ENCODE measurements at regions not wholly inside any gene's neighbourhood (a gene's known extent, or its start where the extent isn't known, plus 50 kb on each side); places are given as distances from the start of the nearest gene placed in this dataset.
"Not testable (repeated sequence)": the region's sequence is repeated elsewhere in the genome, so short reads cannot be mapped to it uniquely, and the experiment has no call there.

GRCh38 chrX:124665621-124666400, 319.4 kb downstream of the SH2D1A start:
- no peak for DNase-seq (ENCODE audit: low read depth)
- no peak overlapping the region for H3K4me3 ChIP-seq (ENCODE audit: low read depth, low read length)

GRCh38 chrX:124679199-124679598, 332.8 kb downstream of the SH2D1A start:
- no peak overlapping the region for H3K4me3 ChIP-seq (ENCODE audit: low read depth, low read length)
- DNase-seq (ENCODE audit: low read depth), result no peak

GRCh38 chrX:124680287-124680686, 333.9 kb downstream of the SH2D1A start:
- DNase-seq (ENCODE audit: low read depth), result no peak
- no peak overlapping the region for H3K4me3 ChIP-seq (ENCODE audit: low read depth, low read length)

GRCh38 chrX:124690495-124690894, 344.1 kb downstream of the SH2D1A start:
- DNase-seq (ENCODE audit: low read depth), result no peak
- H3K4me3 ChIP-seq (ENCODE audit: low read depth, low read length), result no peak overlapping the region

GRCh38 chrX:124699876-124700275, 353.5 kb downstream of the SH2D1A start:
- no peak for DNase-seq (ENCODE audit: low read depth)
- H3K4me3 ChIP-seq (ENCODE audit: low read depth, low read length), result no peak overlapping the region

GRCh38 chrX:124717537-124717936, 371.2 kb downstream of the SH2D1A start:
- no peak overlapping the region for H3K4me3 ChIP-seq (ENCODE audit: low read depth, low read length)
- no peak for DNase-seq (ENCODE audit: low read depth)

GRCh38 chrX:124719060-124719459, 372.7 kb downstream of the SH2D1A start:
- no peak overlapping the region for H3K4me3 ChIP-seq (ENCODE audit: low read depth, low read length)
- no peak for DNase-seq (ENCODE audit: low read depth)

GRCh38 chrX:124720532-124720931, 374.2 kb downstream of the SH2D1A start:
- H3K4me3 ChIP-seq (ENCODE audit: low read depth, low read length), result no peak overlapping the region

GRCh38 chrX:124725502-124725901, 379.1 kb downstream of the SH2D1A start:
- DNase-seq (ENCODE audit: low read depth), result no peak

More at GRCh38 chrX:124720532-124720931, 374.2 kb downstream of the SH2D1A start:
- DNase-seq (ENCODE audit: low read depth), result no peak

GRCh38 chrX:124726292-124726691, 379.9 kb downstream of the SH2D1A start:
- DNase-seq (ENCODE audit: low read depth), result no peak

More at GRCh38 chrX:124725502-124725901, 379.1 kb downstream of the SH2D1A start:
- H3K4me3 ChIP-seq (ENCODE audit: low read depth, low read length), result no peak overlapping the region

GRCh38 chrX:124726881-124727280, 380.5 kb downstream of the SH2D1A start:
- H3K4me3 ChIP-seq (ENCODE audit: low read depth, low read length), result no peak overlapping the region
- no peak for DNase-seq (ENCODE audit: low read depth)

More at GRCh38 chrX:124726292-124726691, 379.9 kb downstream of the SH2D1A start:
- H3K4me3 ChIP-seq (ENCODE audit: low read depth, low read length), result no peak overlapping the region

GRCh38 chrX:124736553-124737270, 390.3 kb downstream of the SH2D1A start:
- H3K4me3 ChIP-seq (ENCODE audit: low read depth, low read length), result no peak overlapping the region
- no peak for DNase-seq (ENCODE audit: low read depth)

GRCh38 chrX:124737771-124738170, 391.4 kb downstream of the SH2D1A start:
- no peak for DNase-seq (ENCODE audit: low read depth)
- H3K4me3 ChIP-seq (ENCODE audit: low read depth, low read length), result no peak overlapping the region

- no peak overlapping the region for H3K4me3 ChIP-seq (ENCODE audit: low read depth, low read length)
- no peak for DNase-seq (ENCODE audit: low read depth)
Measured at GRCh38 chrX:124747295-124747694, 400.9 kb downstream of the SH2D1A start.

- DNase-seq (ENCODE audit: low read depth), result no peak
- no peak overlapping the region for H3K4me3 ChIP-seq (ENCODE audit: low read depth, low read length)
Measured at GRCh38 chrX:124764354-124764753, 418.0 kb downstream of the SH2D1A start.

- H3K4me3 ChIP-seq (ENCODE audit: low read depth, low read length), result no peak overlapping the region
- DNase-seq (ENCODE audit: low read depth), result no peak
Measured at GRCh38 chrX:124769166-124769565, 422.8 kb downstream of the SH2D1A start.

- H3K4me3 ChIP-seq (ENCODE audit: low read depth, low read length), result no peak overlapping the region
- no peak for DNase-seq (ENCODE audit: low read depth)
Measured at GRCh38 chrX:124771292-124771691, 424.9 kb downstream of the SH2D1A start.

- DNase-seq (ENCODE audit: low read depth); H3K4me3 ChIP-seq (ENCODE audit: low read depth, low read length): not testable (repeated sequence)
Measured at GRCh38 chrX:124788253-124788652, 441.9 kb downstream of the SH2D1A start.

- H3K4me3 ChIP-seq (ENCODE audit: low read depth, low read length); DNase-seq (ENCODE audit: low read depth): not testable (repeated sequence)
Measured at GRCh38 chrX:124789874-124790273, 443.5 kb downstream of the SH2D1A start.

- DNase-seq (ENCODE audit: low read depth), result no peak
- H3K4me3 ChIP-seq (ENCODE audit: low read depth, low read length), result no peak overlapping the region
Measured at GRCh38 chrX:124791492-124792095, 445.2 kb downstream of the SH2D1A start.

Measured in skeletal muscle cell (primary cell).